NCI-H1694 treated with DMSO at 0.1 percent for 48 hours (cell line): ENCODE measurements at regions not wholly inside any gene's neighbourhood (a gene's known extent, or its start where the extent isn't known, plus 50 kb on each side); places are given as distances from the start of the nearest gene placed in this dataset.
"Not testable (repeated sequence)": the region's sequence is repeated elsewhere in the genome, so short reads cannot be mapped to it uniquely, and the experiment has no call there.

Source experiments
- DNase-seq: peaks from one replicate; lab custom pipeline; 2025; lab: John Stamatoyannopoulos, UW

- no peak for DNase-seq
Measured at GRCh38 chr13:109274188-109274821, 512.1 kb downstream of the IRS2 start.

DNA sequence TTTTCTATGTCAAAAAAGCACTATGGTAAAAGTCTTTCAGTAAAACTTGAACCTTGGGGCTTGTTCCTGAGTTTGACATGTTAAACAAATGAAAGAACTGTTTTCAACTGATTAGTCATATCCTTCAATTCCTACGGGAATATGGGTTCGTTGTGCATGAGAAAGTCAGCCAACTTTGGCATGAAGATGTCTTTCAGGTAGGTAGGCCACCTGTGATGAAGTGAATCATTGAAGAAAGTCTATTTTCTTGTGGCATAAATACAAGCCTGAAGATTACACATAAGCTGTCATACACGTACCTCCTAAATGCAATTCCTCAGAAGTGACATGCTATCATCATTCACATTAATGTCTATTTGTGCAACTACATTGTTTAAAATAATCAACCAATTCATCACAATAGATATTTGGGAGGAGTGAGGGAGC lies 513.0 kb downstream of the IRS2 start:
- no peak for DNase-seq

DNA sequence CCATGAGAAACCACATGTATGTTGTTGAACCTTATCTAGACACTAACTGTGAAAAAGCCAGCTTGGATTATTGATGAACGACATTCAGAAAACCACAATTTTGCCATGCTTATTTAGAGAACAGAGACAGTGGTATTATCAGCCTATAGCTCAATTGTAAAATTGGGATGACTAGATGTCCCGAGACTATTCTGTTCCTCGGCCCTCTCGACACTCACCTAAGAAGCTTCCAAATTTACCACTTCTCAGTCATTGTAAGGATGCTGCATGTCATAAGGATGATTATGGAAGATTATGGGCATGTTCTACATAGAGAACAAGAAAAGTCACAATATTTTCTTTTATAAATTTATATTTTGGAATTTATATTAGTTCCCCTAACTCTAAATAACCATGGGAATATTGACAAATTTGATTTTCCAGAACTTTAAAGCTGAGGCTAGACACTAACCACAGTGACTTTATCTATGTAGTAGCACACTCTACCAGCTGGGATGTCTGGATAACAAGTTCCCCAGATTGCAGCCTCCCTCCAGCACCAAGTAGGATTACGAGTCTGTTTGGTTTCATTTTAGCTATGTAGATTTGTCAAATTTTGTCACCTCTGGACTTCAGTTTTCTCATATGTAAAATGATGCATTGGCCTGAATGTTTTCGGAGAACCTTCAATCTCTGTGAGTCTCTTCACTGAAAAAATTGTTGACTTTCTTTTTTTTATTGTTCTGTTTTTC lies 513.6 kb downstream of the IRS2 start:
- DNase-seq, result no peak

DNA sequence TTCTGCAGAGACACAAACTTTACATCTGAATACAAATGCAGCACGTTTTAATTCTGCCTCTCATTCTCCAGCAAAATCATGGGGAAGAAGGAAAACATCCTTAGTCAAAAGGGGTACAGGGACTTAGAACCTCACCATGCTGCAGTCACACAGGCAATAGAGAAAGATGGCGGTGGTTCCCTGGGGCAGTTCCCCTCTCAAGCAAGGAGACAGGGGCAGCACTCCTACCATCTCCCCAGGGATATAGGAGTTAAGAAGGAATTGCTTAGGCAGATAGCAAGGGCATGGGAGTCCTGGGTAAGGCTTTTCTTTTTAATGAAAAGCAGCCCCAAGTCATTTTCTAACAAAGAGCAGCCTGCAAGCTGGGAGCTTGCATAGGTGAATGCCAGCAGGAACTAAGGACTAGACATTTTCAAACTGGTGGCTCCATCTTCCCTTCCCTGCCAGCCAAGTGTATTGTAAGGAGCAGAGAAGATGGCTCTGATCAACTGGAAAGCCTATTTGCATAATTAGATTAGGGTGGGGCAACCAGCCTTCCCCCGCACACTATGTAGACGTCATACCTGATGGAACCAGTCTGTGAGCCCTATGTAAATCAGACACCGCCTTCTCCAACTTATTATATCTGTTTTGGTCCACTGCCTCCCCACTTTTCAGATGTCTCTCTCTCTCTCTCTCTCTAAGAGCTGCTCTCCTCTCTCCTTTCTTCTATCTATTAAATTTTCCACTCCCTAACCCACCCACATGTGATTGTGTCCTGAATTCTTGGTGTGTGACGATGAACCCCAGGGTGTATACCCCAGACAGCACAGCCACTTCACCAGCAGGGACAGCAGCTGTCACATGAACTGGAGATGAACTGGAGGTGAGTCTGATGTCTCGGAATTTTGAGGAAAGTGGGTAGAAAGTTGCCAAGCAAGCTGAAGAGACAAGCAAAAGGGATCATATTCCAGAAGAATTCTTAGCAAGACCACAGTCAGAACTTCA lies 514.5 kb downstream of the IRS2 start:
- DNase-seq, result no peak

- no peak for DNase-seq
Measured at GRCh38 chr13:109271061-109271460, 515.3 kb downstream of the IRS2 start.

- DNase-seq, result not testable (repeated sequence)
Measured at GRCh38 chr13:109269381-109269780, 517.0 kb downstream of the IRS2 start.

GRCh38 chr13:109268492-109268891 lies 517.9 kb downstream of the IRS2 start:
- not testable (repeated sequence) for DNase-seq

- DNase-seq, result not testable (repeated sequence)
Measured at GRCh38 chr13:109267400-109267799, 519.0 kb downstream of the IRS2 start.

- DNase-seq, result not testable (repeated sequence)
Measured at GRCh38 chr13:109265438-109265742, 521.0 kb downstream of the IRS2 start.

GRCh38 chr13:109264603-109265437 lies 521.6 kb downstream of the IRS2 start:
- not testable (repeated sequence) for DNase-seq

- DNase-seq, result not testable (repeated sequence)
Measured at GRCh38 chr13:109257761-109258157, 528.6 kb downstream of the IRS2 start.
